ENCODE measurements at regions not wholly inside any gene's neighbourhood (a gene's known extent, or its start where the extent isn't known, plus 50 kb on each side); places are given as distances from the start of the nearest gene placed in this dataset.

DNA sequence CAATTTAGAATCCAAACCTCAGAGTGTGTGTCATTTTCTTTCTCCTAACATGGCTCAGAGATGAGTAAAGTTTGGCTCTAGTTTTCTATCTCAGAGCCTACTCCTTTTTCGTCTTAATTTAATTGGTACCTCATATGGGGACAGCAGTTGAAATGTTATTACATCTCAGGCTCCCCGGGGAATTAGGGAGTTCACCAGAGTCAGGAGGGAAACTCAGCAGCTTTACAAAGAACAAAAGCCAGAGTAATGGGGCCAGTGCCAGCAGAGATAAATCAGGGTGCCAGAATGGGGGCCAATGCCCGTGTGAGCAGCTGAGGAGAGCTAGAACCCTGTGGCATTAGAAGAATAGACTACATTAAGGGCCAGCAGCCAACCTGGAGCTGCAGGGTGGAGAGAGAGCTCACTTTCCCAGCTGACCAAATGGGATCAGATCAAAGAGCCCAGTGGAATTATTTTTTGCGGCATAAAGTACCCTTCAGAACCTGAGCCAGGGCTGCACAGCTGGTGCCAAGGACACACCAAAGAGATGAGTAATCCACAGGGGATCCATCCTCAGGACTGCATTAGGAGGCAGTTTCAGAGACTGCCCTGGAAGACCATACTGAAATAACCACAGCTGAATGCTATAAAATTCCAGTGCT, 207.1 kb upstream of the DKK2 start:
- no peak overlapping the region for H3K4me3 ChIP-seq (ENCODE audit: control insufficient read depth, low read depth, low read length)
- TF ChIP-seq CTCF (IDR thresholded peaks at IDR 0.05; ENCODE audit: control insufficient read depth, insufficient read depth, low read depth, low read length, missing control alignments): no peak
- DNase-seq (ENCODE audit: low read depth): no peak

DNA sequence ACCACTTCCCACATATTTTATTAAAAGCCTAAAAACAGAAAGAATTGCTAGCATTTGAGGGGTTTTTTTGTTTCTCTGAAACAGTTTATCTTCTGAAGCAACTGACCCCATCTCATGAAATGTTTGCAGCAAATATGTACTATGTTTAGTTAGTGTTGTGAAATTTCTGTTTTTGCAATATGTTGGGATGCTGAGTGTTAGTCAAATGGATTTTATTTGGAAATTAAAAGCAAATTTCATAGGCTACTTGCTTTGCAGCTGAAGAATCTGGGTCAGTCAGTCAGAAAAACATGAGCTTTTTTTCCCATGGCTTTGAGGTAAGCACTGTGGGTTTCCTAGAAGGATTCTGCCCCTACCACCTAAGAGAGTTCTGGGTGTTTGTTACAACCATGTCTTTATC, 184.9 kb upstream of the DKK2 start:
- no peak for TF ChIP-seq CTCF (IDR thresholded peaks at IDR 0.05; ENCODE audit: control insufficient read depth, insufficient read depth, low read depth, low read length, missing control alignments)
- DNase-seq (ENCODE audit: low read depth): no peak
- no peak overlapping the region for H3K4me3 ChIP-seq (ENCODE audit: control insufficient read depth, low read depth, low read length)

- no peak for TF ChIP-seq CTCF (IDR thresholded peaks at IDR 0.05; ENCODE audit: control insufficient read depth, insufficient read depth, low read depth, low read length, missing control alignments)
- DNase-seq (ENCODE audit: low read depth): no peak
- H3K4me3 ChIP-seq (ENCODE audit: control insufficient read depth, low read depth, low read length): no peak overlapping the region
These were observed 183.6 kb upstream of the DKK2 start for GRCh38 chr4:107219681-107220080.

- TF ChIP-seq CTCF (IDR thresholded peaks at IDR 0.05; ENCODE audit: control insufficient read depth, insufficient read depth, low read depth, low read length, missing control alignments): no peak
- no peak for DNase-seq (ENCODE audit: low read depth)
- H3K4me3 ChIP-seq (ENCODE audit: control insufficient read depth, low read depth, low read length): no peak overlapping the region
These were observed 180.3 kb upstream of the DKK2 start for GRCh38 chr4:107216379-107216778.

DNA sequence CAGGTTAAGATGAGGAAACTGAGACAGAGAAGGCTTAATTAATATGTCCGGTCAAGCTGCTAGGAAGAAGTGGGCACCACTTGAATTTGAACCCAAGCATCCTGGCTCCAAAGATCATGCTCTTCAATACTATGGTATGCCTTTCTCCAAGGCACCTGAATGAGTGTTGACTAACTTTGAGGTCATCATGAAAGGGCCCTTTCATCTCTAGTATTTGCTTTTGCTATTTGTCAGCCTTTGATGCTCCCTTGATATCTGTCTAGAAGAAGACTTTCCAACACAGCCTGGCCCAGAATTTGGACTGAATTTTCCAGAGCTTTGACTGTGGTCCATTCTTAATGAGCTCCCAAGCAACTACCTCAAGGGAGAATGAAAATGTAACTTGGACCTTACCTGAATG, 179.1 kb upstream of the DKK2 start:
- DNase-seq (ENCODE audit: low read depth): no peak
- no peak overlapping the region for H3K4me3 ChIP-seq (ENCODE audit: control insufficient read depth, low read depth, low read length)
- no peak for TF ChIP-seq CTCF (IDR thresholded peaks at IDR 0.05; ENCODE audit: control insufficient read depth, insufficient read depth, low read depth, low read length, missing control alignments)

DNA sequence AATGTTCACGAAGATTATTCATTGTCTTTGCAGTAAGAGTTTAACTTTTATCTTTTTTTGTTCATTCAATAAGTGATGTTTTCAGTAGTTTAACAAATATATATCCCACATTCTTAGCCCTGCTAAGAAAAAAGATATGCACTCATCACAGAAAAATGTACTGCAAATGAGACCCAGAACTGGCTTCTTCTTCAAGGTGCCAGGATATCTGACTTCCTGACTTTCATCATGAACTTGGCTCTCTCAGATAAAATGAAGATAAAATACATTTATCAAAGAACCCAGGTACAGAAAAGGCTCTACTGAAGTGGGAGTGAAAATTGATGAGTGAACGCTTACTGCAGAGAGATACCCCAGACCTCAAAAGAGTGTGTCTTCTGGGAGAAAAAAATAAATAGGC, 177.8 kb upstream of the DKK2 start:
- TF ChIP-seq CTCF (IDR thresholded peaks at IDR 0.05; ENCODE audit: control insufficient read depth, insufficient read depth, low read depth, low read length, missing control alignments): no peak
- no peak overlapping the region for H3K4me3 ChIP-seq (ENCODE audit: control insufficient read depth, low read depth, low read length)
- DNase-seq (ENCODE audit: low read depth): no peak

GRCh38 chr4:107213410-107213809, 177.3 kb upstream of the DKK2 start:
- no peak for DNase-seq (ENCODE audit: low read depth)
- H3K4me3 ChIP-seq (ENCODE audit: control insufficient read depth, low read depth, low read length): no peak overlapping the region
- no peak for TF ChIP-seq CTCF (IDR thresholded peaks at IDR 0.05; ENCODE audit: control insufficient read depth, insufficient read depth, low read depth, low read length, missing control alignments)

Data from AG09309 (cell line).